PFSK-1 (cell line): ENCODE measurements at regions not wholly inside any gene's neighbourhood (a gene's known extent, or its start where the extent isn't known, plus 50 kb on each side); places are given as distances from the start of the nearest gene placed in this dataset.

ENCODE experiments used
- FOXP2 ChIP-seq: optimal IDR thresholded peaks from 2 replicates; pipeline ENCODE3; 2011; ENCODE audit warnings: borderline replicate concordance, control low read depth, inconsistent platforms; ENCODE audit not compliant: insufficient read depth; ENCODE audit errors: extremely low read length, extremely low read depth
- POLR2AphosphoS5 ChIP-seq: IDR thresholded peaks from 2 replicates; pipeline ENCODE4 v1.6.1; 2012; ENCODE audit warnings: low read depth, mild to moderate bottlenecking, control low read depth, low read length, moderate library complexity
- SIN3A ChIP-seq: IDR thresholded peaks from 2 replicates; pipeline ENCODE4 v1.6.1; 2012; ENCODE audit warnings: mild to moderate bottlenecking, low read length, moderate library complexity, borderline replicate concordance; ENCODE audit not compliant: insufficient read depth
- TAF1 ChIP-seq: IDR thresholded peaks from 2 replicates; pipeline ENCODE4 v1.6.1; 2012; ENCODE audit warnings: low read length, control low read depth, borderline replicate concordance; ENCODE audit not compliant: insufficient read depth
- TF ChIP-seq, protein P1 (sequence below), 2 experiments: IDR thresholded peaks; 2 replicates each; pipeline versions ENCODE4 v1.6.1 to v1.8.0; 2011 to 2012; ENCODE audit warnings: low read depth in 2 of 2, low read length in 2 of 2, control low read depth in 1 of 2, inconsistent platforms in 1 of 2, mild to moderate bottlenecking in 1 of 2, moderate library complexity in 1 of 2; ENCODE audit not compliant: insufficient read depth in 1 of 2

DNA sequence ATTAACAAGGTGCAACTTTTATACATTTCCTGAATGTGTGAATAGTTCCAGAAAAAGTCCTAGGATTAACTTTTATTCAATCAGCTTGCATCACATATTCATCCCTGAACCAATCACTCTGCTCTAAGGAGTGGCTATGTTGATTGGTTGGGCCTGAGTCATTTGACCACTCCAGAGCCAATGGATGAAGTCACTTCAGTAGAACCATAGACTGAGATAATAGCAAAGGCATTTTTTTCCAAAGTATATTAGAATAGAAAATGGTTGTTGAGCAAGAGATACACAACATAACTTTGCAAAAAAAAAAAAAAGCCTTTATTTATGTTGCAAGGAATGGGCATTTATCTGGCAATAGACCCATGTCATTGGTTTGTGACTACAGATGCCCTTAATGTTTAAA lies 55.5 kb upstream of the AGTR1 start:
- TF ChIP-seq POLR2AphosphoS5 (no peak), SIN3A (no peak), FOXP2 (no peak), TAF1 (no peak)
- TF ChIP-seq, protein P1, sequence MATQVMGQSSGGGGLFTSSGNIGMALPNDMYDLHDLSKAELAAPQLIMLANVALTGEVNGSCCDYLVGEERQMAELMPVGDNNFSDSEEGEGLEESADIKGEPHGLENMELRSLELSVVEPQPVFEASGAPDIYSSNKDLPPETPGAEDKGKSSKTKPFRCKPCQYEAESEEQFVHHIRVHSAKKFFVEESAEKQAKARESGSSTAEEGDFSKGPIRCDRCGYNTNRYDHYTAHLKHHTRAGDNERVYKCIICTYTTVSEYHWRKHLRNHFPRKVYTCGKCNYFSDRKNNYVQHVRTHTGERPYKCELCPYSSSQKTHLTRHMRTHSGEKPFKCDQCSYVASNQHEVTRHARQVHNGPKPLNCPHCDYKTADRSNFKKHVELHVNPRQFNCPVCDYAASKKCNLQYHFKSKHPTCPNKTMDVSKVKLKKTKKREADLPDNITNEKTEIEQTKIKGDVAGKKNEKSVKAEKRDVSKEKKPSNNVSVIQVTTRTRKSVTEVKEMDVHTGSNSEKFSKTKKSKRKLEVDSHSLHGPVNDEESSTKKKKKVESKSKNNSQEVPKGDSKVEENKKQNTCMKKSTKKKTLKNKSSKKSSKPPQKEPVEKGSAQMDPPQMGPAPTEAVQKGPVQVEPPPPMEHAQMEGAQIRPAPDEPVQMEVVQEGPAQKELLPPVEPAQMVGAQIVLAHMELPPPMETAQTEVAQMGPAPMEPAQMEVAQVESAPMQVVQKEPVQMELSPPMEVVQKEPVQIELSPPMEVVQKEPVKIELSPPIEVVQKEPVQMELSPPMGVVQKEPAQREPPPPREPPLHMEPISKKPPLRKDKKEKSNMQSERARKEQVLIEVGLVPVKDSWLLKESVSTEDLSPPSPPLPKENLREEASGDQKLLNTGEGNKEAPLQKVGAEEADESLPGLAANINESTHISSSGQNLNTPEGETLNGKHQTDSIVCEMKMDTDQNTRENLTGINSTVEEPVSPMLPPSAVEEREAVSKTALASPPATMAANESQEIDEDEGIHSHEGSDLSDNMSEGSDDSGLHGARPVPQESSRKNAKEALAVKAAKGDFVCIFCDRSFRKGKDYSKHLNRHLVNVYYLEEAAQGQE (IDR thresholded peaks at IDR 0.05; ENCODE audit: insufficient read depth in 1 of 2, low read depth in 2 of 2, low read length in 2 of 2) = no peak

DNA sequence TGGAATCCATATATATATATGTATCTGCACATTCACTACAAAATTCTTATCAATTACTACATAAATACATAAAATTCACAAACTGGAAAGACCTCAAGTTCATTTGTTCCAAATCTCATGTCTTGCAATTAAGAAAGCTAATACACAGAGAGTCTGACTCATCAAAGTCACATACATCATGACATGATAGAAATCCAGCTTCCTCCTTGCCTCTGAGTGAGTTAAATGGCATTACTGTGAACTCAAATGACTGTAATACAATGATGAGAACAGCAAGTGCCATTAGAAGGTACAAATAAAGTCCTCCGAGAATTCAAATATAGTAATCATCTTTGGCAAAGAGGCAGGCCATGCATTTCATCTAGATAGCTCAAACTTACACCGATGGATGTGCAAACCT lies 55.1 kb upstream of the AGTR1 start:
- TF ChIP-seq SIN3A = no peak
- no peak for TF ChIP-seq TAF1
- TF ChIP-seq, protein P1 (IDR thresholded peaks at IDR 0.05; ENCODE audit: insufficient read depth in 1 of 2, low read depth in 2 of 2, low read length in 2 of 2) = no peak
- no peak for TF ChIP-seq FOXP2
- TF ChIP-seq POLR2AphosphoS5 = no peak

DNA sequence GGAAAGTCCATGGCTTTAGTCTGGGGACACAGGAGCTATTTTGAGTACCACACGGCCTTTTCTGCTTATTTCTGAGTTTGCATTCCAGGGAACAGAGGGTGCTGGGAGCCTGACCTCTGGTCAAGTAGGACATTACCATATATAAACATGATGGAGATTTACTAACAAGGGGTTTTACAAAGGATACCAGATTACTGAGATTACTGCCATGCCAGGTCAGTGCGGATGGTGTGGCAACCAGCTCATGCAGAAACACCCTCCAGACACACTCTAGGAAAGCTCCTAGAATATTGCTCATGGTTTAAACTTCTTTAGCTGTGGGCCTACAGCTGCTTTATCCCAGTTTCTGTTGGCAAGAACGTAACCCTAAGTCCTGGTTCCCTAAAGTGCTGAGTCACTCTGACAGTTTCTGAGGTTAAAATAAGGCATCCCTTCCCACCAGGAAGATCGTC lies 54.3 kb upstream of the AGTR1 start:
- TF ChIP-seq SIN3A (no peak), TAF1 (no peak), POLR2AphosphoS5 (no peak)
- TF ChIP-seq, protein P1 (IDR thresholded peaks at IDR 0.05; ENCODE audit: insufficient read depth in 1 of 2, low read depth in 2 of 2, low read length in 2 of 2) = no peak

DNA sequence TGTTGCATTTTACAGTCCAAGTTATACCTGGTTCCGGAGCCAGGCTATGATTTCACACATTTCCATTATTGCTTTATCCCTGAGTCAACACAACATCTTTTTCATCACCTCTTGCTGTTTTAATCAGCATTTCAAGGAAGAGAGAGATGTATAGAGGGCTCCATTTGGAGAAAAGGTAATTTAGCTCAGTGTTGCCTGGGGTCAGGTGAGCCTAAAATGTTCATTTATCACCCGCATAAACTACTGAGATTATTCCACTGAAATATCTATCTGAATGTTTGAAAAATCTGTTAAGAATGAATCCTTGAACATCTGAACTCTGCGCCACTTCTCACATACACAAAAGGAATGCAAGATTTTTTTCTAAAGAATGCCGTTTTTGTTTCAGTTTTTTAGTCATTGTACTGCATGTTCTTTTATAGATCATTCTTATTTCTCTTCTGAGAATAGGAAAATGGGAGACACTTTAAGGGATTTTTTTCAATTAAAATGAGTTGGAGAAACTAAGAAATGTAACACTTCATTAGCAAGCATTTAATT lies 51.5 kb upstream of the AGTR1 start:
- TF ChIP-seq, protein P1 (IDR thresholded peaks at IDR 0.05; ENCODE audit: insufficient read depth in 1 of 2, low read depth in 2 of 2, low read length in 2 of 2) = no peak
- TF ChIP-seq SIN3A = no peak
- TF ChIP-seq FOXP2 = no peak
- no peak for TF ChIP-seq TAF1
- TF ChIP-seq POLR2AphosphoS5 = no peak
